ENCODE measurements at regions not wholly inside any gene's neighbourhood (a gene's known extent, or its start where the extent isn't known, plus 50 kb on each side); places are given as distances from the start of the nearest gene placed in this dataset.

- DNase-seq (ENCODE audit: low spot score in 2 of 2), result no peak
- Histone ChIP-seq H3K9me3 (no peaks in the 10 kb centered on the region), H3K27me3 (no peaks in the 10 kb centered on the region), H3K4me3 (no peak overlapping the region), H3K27ac (no peak overlapping the region), H3K36me3 (no peaks in the 10 kb centered on the region), H3K4me1 (no peaks in the 10 kb centered on the region)
- no peak for TF ChIP-seq CTCF (IDR thresholded peaks at IDR 0.05)
- intact Hi-C loops (cut with DNase I), result no loop called here
These were observed 155.0 kb downstream of the CDH26 start for GRCh38 chr20:60113024-60113724.

- no peak for TF ChIP-seq CTCF (IDR thresholded peaks at IDR 0.05)
- intact Hi-C loops (cut with DNase I), result no loop called here
- H3K4me1 ChIP-seq, result no peaks in the 10 kb centered on the region
- H3K27ac ChIP-seq, result no peak overlapping the region
- H3K36me3 ChIP-seq, result no peaks in the 10 kb centered on the region
- DNase-seq (ENCODE audit: low spot score in 2 of 2), result no peak
- no peaks in the 10 kb centered on the region for H3K27me3 ChIP-seq
- H3K9me3 ChIP-seq, result no peaks in the 10 kb centered on the region
- H3K4me3 ChIP-seq, result no peak overlapping the region
These were observed 155.5 kb downstream of the CDH26 start for GRCh38 chr20:60113771-60114170.

- H3K4me1 ChIP-seq, result no peaks in the 10 kb centered on the region
- no peak overlapping the region for H3K27ac ChIP-seq
- no peaks in the 10 kb centered on the region for H3K9me3 ChIP-seq
- no peak for DNase-seq (ENCODE audit: low spot score in 2 of 2)
- H3K36me3 ChIP-seq, result no peaks in the 10 kb centered on the region
- no peak overlapping the region for H3K4me3 ChIP-seq
- TF ChIP-seq CTCF (IDR thresholded peaks at IDR 0.05), result no peak
- intact Hi-C loops (cut with DNase I), result no loop called here
- no peaks in the 10 kb centered on the region for H3K27me3 ChIP-seq
These were observed 157.2 kb downstream of the CDH26 start for GRCh38 chr20:60115451-60115850.

GRCh38 chr20:60116128-60116909 lies 158.1 kb downstream of the CDH26 start:
- Histone ChIP-seq H3K9me3 (no peaks in the 10 kb centered on the region), H3K4me3 (no peak overlapping the region), H3K27ac (no peak overlapping the region), H3K36me3 (no peaks in the 10 kb centered on the region), H3K4me1 (no peaks in the 10 kb centered on the region), H3K27me3 (no peaks in the 10 kb centered on the region)
- DNase-seq (ENCODE audit: low spot score in 2 of 2), result no peak
- intact Hi-C loops (cut with DNase I), result no loop called here
- TF ChIP-seq CTCF (IDR thresholded peaks at IDR 0.05), result no peak

GRCh38 chr20:60117065-60117464 lies 158.8 kb downstream of the CDH26 start:
- H3K4me1 ChIP-seq, result no peaks in the 10 kb centered on the region
- no peaks in the 10 kb centered on the region for H3K27me3 ChIP-seq
- H3K4me3 ChIP-seq, result no peak overlapping the region
- TF ChIP-seq CTCF (IDR thresholded peaks at IDR 0.05), result no peak
- no peaks in the 10 kb centered on the region for H3K9me3 ChIP-seq
- H3K27ac ChIP-seq, result no peak overlapping the region
- no peaks in the 10 kb centered on the region for H3K36me3 ChIP-seq
- DNase-seq (ENCODE audit: low spot score in 2 of 2), result no peak
- intact Hi-C loops (cut with DNase I), result no loop called here

Data from ascending aorta (tissue), 2 donors.